Smooth muscle cell (in vitro differentiated cells): ENCODE measurements at regions not wholly inside any gene's neighbourhood (a gene's known extent, or its start where the extent isn't known, plus 50 kb on each side); places are given as distances from the start of the nearest gene placed in this dataset.

ENCODE experiments used
- DNase-seq: peaks from one replicate; lab custom pipeline; 2025; ENCODE audit not compliant: unreplicated experiment; lab: John Stamatoyannopoulos, UW
- H2AFZ ChIP-seq: fragments of 200-600 bp; sonication (generic); 2 replicates; pipeline ENCODE4 v1.6.0; 2016; ENCODE audit warnings: antibody characterized with exemption, low read depth, mild to moderate bottlenecking
- H3F3A ChIP-seq: fragments of 200-600 bp; sonication (generic); 2 replicates; pipeline ENCODE4 v1.6.0; 2017; ENCODE audit warnings: antibody characterized with exemption, low read depth
- H3K27ac ChIP-seq: fragments of 200-600 bp; sonication (generic); 2 replicates; pipeline ENCODE4 v1.5.1; 2016; ENCODE audit warnings: low read depth, mild to moderate bottlenecking
- H3K27me3 ChIP-seq: fragments of 200-600 bp; sonication (generic); 2 replicates; pipeline ENCODE4 v1.6.1; 2016; ENCODE audit warnings: low read depth, mild to moderate bottlenecking
- H3K36me3 ChIP-seq: fragments of 200-600 bp; sonication (generic); 2 replicates; pipeline ENCODE4 v1.5.1; 2016; ENCODE audit warnings: low read depth
- H3K4me1 ChIP-seq: fragments of 200-600 bp; sonication (generic); 2 replicates; pipeline ENCODE4 v1.5.1; 2016; ENCODE audit warnings: low read depth
- H3K4me2 ChIP-seq: fragments of 200-600 bp; sonication (generic); 2 replicates; pipeline ENCODE4 v1.6.0; 2016; ENCODE audit warnings: mild to moderate bottlenecking
- H3K4me3 ChIP-seq: fragments of 200-600 bp; sonication (generic); 2 replicates; pipeline ENCODE4 v1.5.1; 2016; ENCODE audit warnings: mild to moderate bottlenecking
- H3K79me2 ChIP-seq: fragments of 200-600 bp; sonication (generic); 2 replicates; pipeline ENCODE4 v1.6.0; 2016; ENCODE audit warnings: low read depth, mild to moderate bottlenecking
- H3K9ac ChIP-seq: fragments of 200-600 bp; sonication (generic); 2 replicates; pipeline ENCODE4 v1.6.0; 2016; ENCODE audit warnings: low read depth
- H3K9me3 ChIP-seq: fragments of 200-600 bp; sonication (generic); replicated peaks from 2 replicates; pipeline ENCODE4 v1.5.1; 2016; ENCODE audit warnings: low read depth
- H4K20me1 ChIP-seq: fragments of 200-600 bp; sonication (generic); 2 replicates; pipeline ENCODE4 v1.6.0; 2016; ENCODE audit warnings: low read depth
- CTCF ChIP-seq: fragments of 200-600 bp; sonication (generic); IDR thresholded peaks from 2 replicates; pipeline ENCODE4 v1.5.1; 2017; ENCODE audit warnings: borderline replicate concordance, mild to moderate bottlenecking, antibody characterized with exemption; ENCODE audit not compliant: insufficient read depth, poor library complexity, severe bottlenecking
- WGBS: methylation state at CpG from one replicate; pipeline ENCODE4 v1.1.7; 2016; ENCODE audit warnings: low lambda C conversion rate; 5-methylcytosine and 5-hydroxymethylcytosine counted together

- Histone ChIP-seq H2AFZ (no peak overlapping the region), H3F3A (no peaks in the 10 kb centered on the region), H3K27ac (no peak overlapping the region), H3K36me3 (no peaks in the 10 kb centered on the region), H3K79me2 (no peaks in the 10 kb centered on the region), H4K20me1 (no peaks in the 10 kb centered on the region), H3K27me3 (no peaks in the 10 kb centered on the region), H3K4me1 (peaks cover 14% of the 10 kb centered on the region), H3K4me3 (no peak overlapping the region), H3K9me3 (no peaks in the 10 kb centered on the region), H3K9ac (no peak overlapping the region), H3K4me2 (peak overlapping the region; percentile 29)
- no peak for DNase-seq
- no peak for TF ChIP-seq CTCF
- 24% methylated on average over 2 of the region's 2 CpGs for WGBS
These were observed 107.8 kb upstream of the CNTNAP5 start for GRCh38 chr2:123917241-123917640.

DNA sequence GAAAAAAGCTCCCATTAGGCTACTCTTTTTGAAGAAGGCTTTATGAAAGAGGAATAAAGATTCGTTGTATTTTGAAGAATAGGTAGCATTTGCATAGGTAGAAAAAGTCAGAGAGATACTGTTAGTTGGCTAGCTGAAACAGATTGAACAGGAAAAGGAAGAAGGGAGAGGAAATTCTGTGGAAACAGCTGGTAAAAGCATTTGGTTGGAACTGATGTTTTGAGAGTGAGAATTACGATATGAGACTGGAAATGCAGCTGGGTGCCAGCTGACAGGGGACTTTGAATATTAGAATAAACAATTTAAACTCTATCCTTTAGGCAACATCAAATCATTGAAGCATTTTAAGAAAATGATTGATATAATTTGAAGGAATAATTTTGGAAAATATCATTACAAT is 96.7 kb upstream of the CNTNAP5 start:
- no peak for TF ChIP-seq CTCF
- H3K4me2 ChIP-seq, result no peak overlapping the region
- H2AFZ ChIP-seq, result no peak overlapping the region
- no peaks in the 10 kb centered on the region for H4K20me1 ChIP-seq
- no peaks in the 10 kb centered on the region for H3K4me1 ChIP-seq
- H3K9me3 ChIP-seq, result no peaks in the 10 kb centered on the region
- no peaks in the 10 kb centered on the region for H3K36me3 ChIP-seq
- H3K27ac ChIP-seq, result no peak overlapping the region
- no peak overlapping the region for H3K9ac ChIP-seq
- no peaks in the 10 kb centered on the region for H3K79me2 ChIP-seq
- WGBS, result 89% methylated on average over 2 of the region's 2 CpGs
- DNase-seq, result no peak
- H3K27me3 ChIP-seq, result peaks cover 4% of the 10 kb centered on the region
- no peak overlapping the region for H3K4me3 ChIP-seq
- H3F3A ChIP-seq, result no peaks in the 10 kb centered on the region

DNA sequence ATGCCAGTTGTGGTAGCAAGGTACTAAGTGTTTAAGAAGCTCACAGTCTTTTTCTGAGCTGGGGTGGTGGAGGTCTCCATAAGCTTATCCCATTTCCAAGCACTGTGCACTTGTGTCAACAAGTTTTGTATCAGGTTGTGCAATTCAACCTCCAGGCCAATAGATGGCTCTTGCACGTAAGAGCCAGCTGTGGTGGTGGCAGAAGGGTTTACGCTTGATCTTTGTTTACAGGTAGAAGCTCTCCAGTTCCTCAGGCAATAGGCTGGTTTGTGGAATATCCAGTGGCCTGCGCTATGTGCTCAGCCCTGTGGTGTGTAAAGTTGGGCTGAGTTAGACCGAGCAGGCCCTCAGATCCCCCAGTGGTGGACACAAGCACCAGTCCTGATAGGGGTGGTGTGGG is 89.7 kb upstream of the CNTNAP5 start:
- no peak for DNase-seq
- H3K9ac ChIP-seq, result no peak overlapping the region
- H3K4me1 ChIP-seq, result peaks cover 4% of the 10 kb centered on the region
- no peaks in the 10 kb centered on the region for H3F3A ChIP-seq
- H3K4me3 ChIP-seq, result no peak overlapping the region
- no peak overlapping the region for H2AFZ ChIP-seq
- no peak for TF ChIP-seq CTCF
- H3K9me3 ChIP-seq, result no peaks in the 10 kb centered on the region
- H3K27ac ChIP-seq, result no peak overlapping the region
- H3K4me2 ChIP-seq, result no peak overlapping the region
- 97% methylated on average over 4 of the region's 4 CpGs for WGBS
- no peaks in the 10 kb centered on the region for H3K36me3 ChIP-seq
- H4K20me1 ChIP-seq, result no peaks in the 10 kb centered on the region
- H3K27me3 ChIP-seq, result no peaks in the 10 kb centered on the region
- H3K79me2 ChIP-seq, result no peaks in the 10 kb centered on the region

GRCh38 chr2:123953846-123954245 is 71.2 kb upstream of the CNTNAP5 start:
- Histone ChIP-seq H3K9ac (no peak overlapping the region), H3F3A (no peaks in the 10 kb centered on the region), H3K36me3 (no peaks in the 10 kb centered on the region), H3K27ac (peak overlapping the region; percentile 52), H2AFZ (no peak overlapping the region), H3K9me3 (no peaks in the 10 kb centered on the region), H3K79me2 (no peaks in the 10 kb centered on the region), H3K27me3 (no peaks in the 10 kb centered on the region), H3K4me3 (no peak overlapping the region), H4K20me1 (no peaks in the 10 kb centered on the region), H3K4me1 (peaks cover 3% of the 10 kb centered on the region), H3K4me2 (peak overlapping the region; percentile 21)
- DNase-seq, result no peak
- WGBS, result 63% methylated on average over 2 of the region's 2 CpGs
- no peak for TF ChIP-seq CTCF
